PC-3 (cell line): ENCODE measurements at regions not wholly inside any gene's neighbourhood (a gene's known extent, or its start where the extent isn't known, plus 50 kb on each side); places are given as distances from the start of the nearest gene placed in this dataset.

Source experiments
- ATAC-seq: fragments of 200-7000 bp; cut with Tn5 transposase; 2 replicates; pipeline ENCODE4 v1.9.1; 2020; ENCODE audit warnings: mild to moderate bottlenecking, moderate library complexity
- BruUV-seq: library from RNA; stranded (reverse); fragments of 400-500 nt; replicated peaks from 2 replicates; lab custom pipeline; 2021; lab: Mats Ljungman, UMichigan
- CTCF ChIA-PET: fragments of 300-600 bp; sonication (Branson Sonifier 250); formaldehyde crosslinking; loops from one replicate; lab custom pipeline; 2022; ENCODE audit warnings: antibody characterized with exemption; lab: Charles Lee
- POLR2A ChIA-PET: fragments of 300-600 bp; sonication (Branson Sonifier 250); formaldehyde crosslinking; loops from one replicate; lab custom pipeline; 2022; ENCODE audit warnings: antibody characterized with exemption; ENCODE audit not compliant: unreplicated experiment; lab: Charles Lee
- DNase-seq: peaks from one replicate; pipeline ENCODE4 v3.0.0-alpha.2; 2015
- H2AFZ ChIP-seq: fragments of 300-600 bp; sonication (generic); 2 replicates; pipeline ENCODE4 v1.6.0; 2016; ENCODE audit warnings: antibody characterized with exemption, low read length
- H3F3A ChIP-seq: fragments of 300-600 bp; sonication (generic); one replicate; pipeline ENCODE4 v1.6.0; 2017; ENCODE audit warnings: antibody characterized with exemption, low read length, control low read depth, mild to moderate bottlenecking; ENCODE audit not compliant: unreplicated experiment
- H3K27ac ChIP-seq: fragments of 300-600 bp; sonication (generic); 2 replicates; pipeline ENCODE4 v1.5.1; 2016; ENCODE audit warnings: mild to moderate bottlenecking, low read length
- H3K27me3 ChIP-seq: fragments of 300-600 bp; sonication (generic); 2 replicates; pipeline ENCODE4 v1.6.1; 2016; ENCODE audit warnings: low read length, mixed read lengths
- H3K36me3 ChIP-seq: fragments of 300-600 bp; sonication (generic); 2 replicates; pipeline ENCODE4 v1.6.1; 2016; ENCODE audit warnings: low read depth, mixed run types, low read length, mixed read lengths
- H3K4me1 ChIP-seq: fragments of 300-600 bp; sonication (generic); 2 replicates; pipeline ENCODE4 v1.5.1; 2016; ENCODE audit warnings: low read length; ENCODE audit not compliant: insufficient read depth
- H3K4me2 ChIP-seq: fragments of 300-600 bp; sonication (generic); 2 replicates; pipeline ENCODE4 v1.6.0; 2016; ENCODE audit warnings: low read length
- H3K4me3 ChIP-seq: fragments of 300-600 bp; sonication (generic); 2 replicates; pipeline ENCODE4 v1.5.1; 2016; ENCODE audit warnings: mild to moderate bottlenecking, low read length, mixed read lengths
- H3K79me2 ChIP-seq: fragments of 300-600 bp; sonication (generic); 2 replicates; pipeline ENCODE4 v1.6.1; 2017; ENCODE audit warnings: low read length, mixed read lengths
- H3K9ac ChIP-seq: fragments of 300-600 bp; sonication (generic); 2 replicates; pipeline ENCODE4 v1.6.0; 2016; ENCODE audit warnings: mild to moderate bottlenecking, low read length
- H3K9me2 ChIP-seq: fragments of 300-600 bp; sonication (generic); replicated peaks from 2 replicates; pipeline ENCODE4 v1.6.1; 2016; ENCODE audit warnings: mixed run types, low read length, mixed read lengths
- H3K9me3 ChIP-seq: fragments of 300-600 bp; sonication (generic); 2 replicates; pipeline ENCODE4 v1.6.1; 2016; ENCODE audit warnings: low read length, mixed read lengths
- H4K20me1 ChIP-seq: fragments of 300-600 bp; sonication (generic); 2 replicates; pipeline ENCODE4 v1.6.1; 2016; ENCODE audit warnings: low read length, mixed read lengths
- CTCF ChIP-seq: fragments of 300-600 bp; sonication (generic); conservative IDR thresholded peaks from 2 replicates; pipeline ENCODE4 v1.5.1; 2017; ENCODE audit warnings: antibody characterized with exemption, low read depth, mild to moderate bottlenecking, low read length
- EZH2 ChIP-seq: fragments of 300-600 bp; sonication (generic); IDR thresholded peaks from one replicate; pipeline ENCODE4 v1.6.1; 2017; ENCODE audit warnings: antibody characterized with exemption, mild to moderate bottlenecking, low read length; ENCODE audit not compliant: unreplicated experiment
- EZH2phosphoT487 ChIP-seq: fragments of 300-600 bp; sonication (generic); IDR thresholded peaks from 2 replicates; pipeline ENCODE4 v1.6.1; 2018; ENCODE audit warnings: mild to moderate bottlenecking, antibody characterized with exemption, low read length, borderline replicate concordance
- intact Hi-C: fragments of 100-400 bp; cut with micrococcal nuclease; formaldehyde crosslinking; loops from 2 replicates; pipeline ENCODE4 v1.9.0; 2023

GRCh38 chr11:23594755-23595154 lies 734.5 kb upstream of the CCDC179 start:
- no peaks in the 10 kb centered on the region for H4K20me1 ChIP-seq
- H3K9ac ChIP-seq = no peak overlapping the region
- H3K27me3 ChIP-seq = no peaks in the 10 kb centered on the region
- no peak overlapping the region for H3K27ac ChIP-seq
- H3K9me3 ChIP-seq = no peaks in the 10 kb centered on the region
- H3K4me2 ChIP-seq = no peak overlapping the region
- no peak for ATAC-seq
- CTCF ChIA-PET = no interaction called here
- no TSS peak for BruUV-seq
- TF ChIP-seq EZH2phosphoT487 (no peak), CTCF (no peak), EZH2 (no peak)
- H3K4me3 ChIP-seq = no peak overlapping the region
- no peaks in the 10 kb centered on the region for H3K9me2 ChIP-seq
- no peaks in the 10 kb centered on the region for H3F3A ChIP-seq
- H3K79me2 ChIP-seq = no peaks in the 10 kb centered on the region
- intact Hi-C loops = no loop called here
- DNase-seq = no peak
- H2AFZ ChIP-seq = no peak overlapping the region
- POLR2A ChIA-PET = no interaction called here
- H3K4me1 ChIP-seq = no peaks in the 10 kb centered on the region
- no peaks in the 10 kb centered on the region for H3K36me3 ChIP-seq

GRCh38 chr11:23604966-23605365 lies 744.7 kb upstream of the CCDC179 start:
- CTCF ChIA-PET = no interaction called here
- ATAC-seq = no peak

GRCh38 chr11:23606191-23606590 lies 745.9 kb upstream of the CCDC179 start:
- Histone ChIP-seq H3F3A (no peaks in the 10 kb centered on the region), H3K27me3 (no peaks in the 10 kb centered on the region), H3K9me2 (no peaks in the 10 kb centered on the region), H3K27ac (no peak overlapping the region), H3K9me3 (no peaks in the 10 kb centered on the region), H3K4me1 (no peaks in the 10 kb centered on the region), H4K20me1 (no peaks in the 10 kb centered on the region), H2AFZ (no peak overlapping the region), H3K79me2 (no peaks in the 10 kb centered on the region), H3K36me3 (no peaks in the 10 kb centered on the region), H3K9ac (no peak overlapping the region), H3K4me3 (no peak overlapping the region), H3K4me2 (no peak overlapping the region)
- DNase-seq (no peak), ATAC-seq (no peak)
- ChIA-PET CTCF (no interaction called here), POLR2A (no interaction called here)
- no TSS peak for BruUV-seq
- TF ChIP-seq CTCF (no peak), EZH2phosphoT487 (no peak), EZH2 (no peak)
- intact Hi-C loops = no loop called here

More at GRCh38 chr11:23604966-23605365, 744.7 kb upstream of the CCDC179 start:
- H2AFZ ChIP-seq = no peak overlapping the region
- POLR2A ChIA-PET = no interaction called here
- intact Hi-C loops = no loop called here
- no peak overlapping the region for H3K4me3 ChIP-seq
- no peak overlapping the region for H3K9ac ChIP-seq
- H3K27ac ChIP-seq = no peak overlapping the region
- H3F3A ChIP-seq = no peaks in the 10 kb centered on the region
- DNase-seq = no peak
- no peaks in the 10 kb centered on the region for H4K20me1 ChIP-seq
- H3K9me3 ChIP-seq = no peaks in the 10 kb centered on the region
- H3K79me2 ChIP-seq = no peaks in the 10 kb centered on the region
- no peaks in the 10 kb centered on the region for H3K36me3 ChIP-seq
- no peaks in the 10 kb centered on the region for H3K27me3 ChIP-seq
- no peak overlapping the region for H3K4me2 ChIP-seq
- no peaks in the 10 kb centered on the region for H3K4me1 ChIP-seq
- no peaks in the 10 kb centered on the region for H3K9me2 ChIP-seq
- BruUV-seq = no TSS peak
- no peak for TF ChIP-seq EZH2phosphoT487
- no peak for TF ChIP-seq EZH2
- no peak for TF ChIP-seq CTCF
